ENCODE measurements at regions not wholly inside any gene's neighbourhood (a gene's known extent, or its start where the extent isn't known, plus 50 kb on each side); places are given as distances from the start of the nearest gene placed in this dataset.

DNA sequence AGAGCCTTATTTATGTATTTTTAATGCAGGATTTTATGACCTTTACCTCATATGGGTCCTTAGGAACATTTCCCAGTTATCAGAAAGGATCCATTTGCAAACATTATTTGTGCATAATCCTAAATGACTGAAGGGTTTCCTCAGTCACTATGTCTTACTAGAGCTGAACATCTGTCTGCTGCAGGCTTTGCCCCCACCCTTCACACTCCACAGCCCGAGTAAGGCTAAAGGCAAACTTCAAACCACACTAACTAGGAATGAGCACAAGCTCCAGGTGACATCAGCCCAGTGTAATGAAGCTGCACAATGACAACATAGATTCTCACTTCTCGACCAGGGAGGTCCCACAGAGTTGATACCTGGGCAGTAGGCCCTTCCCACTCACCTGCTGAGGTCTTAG, 491.3 kb upstream of the MKI67 start:
- TF ChIP-seq, protein P1, sequence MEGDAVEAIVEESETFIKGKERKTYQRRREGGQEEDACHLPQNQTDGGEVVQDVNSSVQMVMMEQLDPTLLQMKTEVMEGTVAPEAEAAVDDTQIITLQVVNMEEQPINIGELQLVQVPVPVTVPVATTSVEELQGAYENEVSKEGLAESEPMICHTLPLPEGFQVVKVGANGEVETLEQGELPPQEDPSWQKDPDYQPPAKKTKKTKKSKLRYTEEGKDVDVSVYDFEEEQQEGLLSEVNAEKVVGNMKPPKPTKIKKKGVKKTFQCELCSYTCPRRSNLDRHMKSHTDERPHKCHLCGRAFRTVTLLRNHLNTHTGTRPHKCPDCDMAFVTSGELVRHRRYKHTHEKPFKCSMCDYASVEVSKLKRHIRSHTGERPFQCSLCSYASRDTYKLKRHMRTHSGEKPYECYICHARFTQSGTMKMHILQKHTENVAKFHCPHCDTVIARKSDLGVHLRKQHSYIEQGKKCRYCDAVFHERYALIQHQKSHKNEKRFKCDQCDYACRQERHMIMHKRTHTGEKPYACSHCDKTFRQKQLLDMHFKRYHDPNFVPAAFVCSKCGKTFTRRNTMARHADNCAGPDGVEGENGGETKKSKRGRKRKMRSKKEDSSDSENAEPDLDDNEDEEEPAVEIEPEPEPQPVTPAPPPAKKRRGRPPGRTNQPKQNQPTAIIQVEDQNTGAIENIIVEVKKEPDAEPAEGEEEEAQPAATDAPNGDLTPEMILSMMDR (IDR thresholded peaks at IDR 0.05 in 2 of 3, conservative IDR thresholded peaks at IDR 0.05 in 1 of 3; ENCODE audit: insufficient read depth in 2 of 3, low read depth in 1 of 3, low read length in 3 of 3): no peak
- TF ChIP-seq HMG20A (CRISPR knock-in tag; conservative IDR thresholded peaks at IDR 0.05) (no peak), KAT7 (CRISPR knock-in tag; IDR thresholded peaks at IDR 0.05; ENCODE audit: borderline replicate concordance) (no peak), POLR2A (conservative IDR thresholded peaks at IDR 0.05) (no peak), SNIP1 (IDR thresholded peaks at IDR 0.05; ENCODE audit: low read depth) (no peak), GABPB2 (CRISPR knock-in tag; conservative IDR thresholded peaks at IDR 0.05) (no peak), RBBP5 (IDR thresholded peaks at IDR 0.05; ENCODE audit: borderline replicate concordance, insufficient read depth, low read length, poor library complexity, severe bottlenecking) (no peak)
- TF ChIP-seq, protein P2, sequence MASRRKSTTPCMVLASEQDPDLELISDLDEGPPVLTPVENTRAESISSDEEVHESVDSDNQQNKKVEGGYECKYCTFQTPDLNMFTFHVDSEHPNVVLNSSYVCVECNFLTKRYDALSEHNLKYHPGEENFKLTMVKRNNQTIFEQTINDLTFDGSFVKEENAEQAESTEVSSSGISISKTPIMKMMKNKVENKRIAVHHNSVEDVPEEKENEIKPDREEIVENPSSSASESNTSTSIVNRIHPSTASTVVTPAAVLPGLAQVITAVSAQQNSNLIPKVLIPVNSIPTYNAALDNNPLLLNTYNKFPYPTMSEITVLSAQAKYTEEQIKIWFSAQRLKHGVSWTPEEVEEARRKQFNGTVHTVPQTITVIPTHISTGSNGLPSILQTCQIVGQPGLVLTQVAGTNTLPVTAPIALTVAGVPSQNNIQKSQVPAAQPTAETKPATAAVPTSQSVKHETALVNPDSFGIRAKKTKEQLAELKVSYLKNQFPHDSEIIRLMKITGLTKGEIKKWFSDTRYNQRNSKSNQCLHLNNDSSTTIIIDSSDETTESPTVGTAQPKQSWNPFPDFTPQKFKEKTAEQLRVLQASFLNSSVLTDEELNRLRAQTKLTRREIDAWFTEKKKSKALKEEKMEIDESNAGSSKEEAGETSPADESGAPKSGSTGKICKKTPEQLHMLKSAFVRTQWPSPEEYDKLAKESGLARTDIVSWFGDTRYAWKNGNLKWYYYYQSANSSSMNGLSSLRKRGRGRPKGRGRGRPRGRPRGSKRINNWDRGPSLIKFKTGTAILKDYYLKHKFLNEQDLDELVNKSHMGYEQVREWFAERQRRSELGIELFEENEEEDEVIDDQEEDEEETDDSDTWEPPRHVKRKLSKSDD (conservative IDR thresholded peaks at IDR 0.05; ENCODE audit: low read length): no peak

Measured in K562 (cell line).